Muscle layer of duodenum (tissue), 2 donors: ENCODE measurements at regions not wholly inside any gene's neighbourhood (a gene's known extent, or its start where the extent isn't known, plus 50 kb on each side); places are given as distances from the start of the nearest gene placed in this dataset.

ENCODE experiments used
- H3K27ac ChIP-seq: one replicate; pipeline ENCODE4 v1.7.0; 2013; ENCODE audit warnings: mild to moderate bottlenecking, low read length
- H3K27me3 ChIP-seq: one replicate; pipeline ENCODE4 v1.7.0; 2013; ENCODE audit warnings: low read depth, mild to moderate bottlenecking, control low read depth, low read length
- H3K36me3 ChIP-seq, 2 donors: one replicate each; pipeline ENCODE4 v1.7.0; 2013; ENCODE audit warnings: low read length in 2 of 2, control low read depth in 1 of 2, mild to moderate bottlenecking in 1 of 2; ENCODE audit not compliant: insufficient read depth in 2 of 2, control insufficient read depth in 1 of 2
- H3K4me1 ChIP-seq, 2 donors: one replicate each; pipeline ENCODE4 v1.7.0; 2013; ENCODE audit warnings: low read length in 2 of 2, mild to moderate bottlenecking in 2 of 2, control low read depth in 1 of 2, moderate library complexity in 1 of 2; ENCODE audit not compliant: insufficient read depth in 2 of 2, control insufficient read depth in 1 of 2
- H3K4me3 ChIP-seq, 2 donors: one replicate each; pipeline ENCODE4 v1.7.0; 2013; ENCODE audit warnings: low read length in 2 of 2, low read depth in 1 of 2, mild to moderate bottlenecking in 1 of 2
- H3K9me3 ChIP-seq, 2 donors: one replicate each; pipeline ENCODE4 v1.7.0; 2013; ENCODE audit warnings: low read length in 2 of 2, control low read depth in 1 of 2, mild to moderate bottlenecking in 1 of 2; ENCODE audit not compliant: control insufficient read depth in 1 of 2
- donor health status: healthy.

DNA sequence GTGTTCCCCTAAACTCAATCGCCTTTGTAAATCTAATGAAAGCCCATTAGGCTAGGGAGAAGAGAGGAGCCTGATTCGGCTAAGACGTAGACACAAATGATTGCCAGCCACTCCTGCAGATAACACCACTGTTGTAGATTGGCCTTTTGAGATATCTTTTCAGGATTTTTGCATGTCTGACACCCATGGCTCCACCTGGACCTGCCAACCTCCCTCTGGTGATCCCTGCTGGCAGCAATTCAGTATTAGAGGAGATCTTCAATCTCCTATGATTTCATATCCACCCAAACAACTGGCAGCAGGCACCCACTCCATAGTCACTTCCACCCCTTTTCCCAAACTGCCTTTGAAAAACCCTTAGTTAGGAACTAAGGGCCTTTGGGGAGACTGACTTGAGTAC, 191.9 kb upstream of the UBL3 start:
- Histone ChIP-seq H3K4me1 (no peaks in the 10 kb centered on the region), H3K36me3 (no peaks in the 10 kb centered on the region), H3K4me3 (no peak overlapping the region), H3K9me3 (no peaks in the 10 kb centered on the region), H3K27me3 (no peaks in the 10 kb centered on the region), H3K27ac (no peak overlapping the region)

DNA sequence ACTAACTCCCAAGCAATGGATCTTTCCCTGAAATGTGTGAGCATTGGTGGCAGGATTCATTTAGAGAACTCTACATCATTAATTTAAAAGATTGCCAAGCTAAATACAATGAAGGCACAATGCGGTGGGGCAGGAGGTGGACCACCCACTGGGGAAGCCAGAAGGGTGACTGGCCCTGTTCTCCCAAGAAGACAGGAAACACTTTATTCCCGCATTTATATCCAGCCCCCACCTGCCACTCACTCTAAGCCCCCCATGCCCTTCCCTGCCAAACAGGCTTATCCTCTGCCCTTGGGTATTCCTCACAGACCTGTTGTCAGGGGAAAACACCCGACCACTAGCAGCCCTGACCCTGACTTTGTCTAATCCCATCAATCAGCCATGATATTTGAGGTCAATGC, 189.1 kb upstream of the UBL3 start:
- Histone ChIP-seq H3K9me3 (no peaks in the 10 kb centered on the region), H3K36me3 (no peaks in the 10 kb centered on the region), H3K27me3 (no peaks in the 10 kb centered on the region), H3K4me3 (no peak overlapping the region), H3K27ac (no peak overlapping the region), H3K4me1 (no peaks in the 10 kb centered on the region)

- H3K27me3 ChIP-seq = no peaks in the 10 kb centered on the region
Measured at GRCh38 chr13:30038884-30039283, 188.5 kb upstream of the UBL3 start.

GRCh38 chr13:30037766-30038165, 187.3 kb upstream of the UBL3 start:
- Histone ChIP-seq H3K4me1 (no peaks in the 10 kb centered on the region), H3K27me3 (no peaks in the 10 kb centered on the region), H3K9me3 (no peaks in the 10 kb centered on the region), H3K27ac (no peak overlapping the region), H3K4me3 (no peak overlapping the region), H3K36me3 (peaks cover 0 to 4% of the 10 kb centered on the region in 2 donors)

More at GRCh38 chr13:30038884-30039283, 188.5 kb upstream of the UBL3 start:
- no peaks in the 10 kb centered on the region for H3K4me1 ChIP-seq
- H3K4me3 ChIP-seq = no peak overlapping the region
- peaks cover 0 to 3% of the 10 kb centered on the region in 2 donors for H3K36me3 ChIP-seq
- H3K27ac ChIP-seq = no peak overlapping the region
- H3K9me3 ChIP-seq = no peaks in the 10 kb centered on the region

DNA sequence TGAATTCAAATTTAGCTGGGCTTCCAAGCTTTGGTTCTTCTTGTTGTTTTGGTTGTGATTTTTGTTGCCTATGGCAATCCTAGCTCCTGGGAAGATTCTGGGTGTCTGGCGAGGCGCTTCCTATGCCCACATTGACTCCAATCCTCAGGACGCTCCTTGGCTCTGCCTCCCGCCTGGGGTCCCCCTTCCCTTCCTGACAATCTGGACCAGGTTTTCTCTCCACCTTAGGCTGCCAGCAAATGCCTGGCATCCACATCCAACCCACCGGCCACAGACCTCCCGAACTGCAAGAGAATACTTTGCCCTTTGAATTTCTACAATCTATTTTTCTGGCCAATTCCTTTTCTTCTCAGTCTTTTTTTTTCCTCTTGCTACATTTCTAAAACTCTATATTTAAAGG, 186.9 kb upstream of the UBL3 start:
- Histone ChIP-seq H3K27me3 (no peaks in the 10 kb centered on the region), H3K36me3 (peaks cover 0 to 4% of the 10 kb centered on the region in 2 donors), H3K4me3 (no peak overlapping the region)

GRCh38 chr13:30034458-30034795, 184.0 kb upstream of the UBL3 start:
- Histone ChIP-seq H3K27me3 (no peaks in the 10 kb centered on the region), H3K4me3 (no peak overlapping the region), H3K9me3 (no peaks in the 10 kb centered on the region), H3K36me3 (peaks cover 0 to 4% of the 10 kb centered on the region in 2 donors), H3K4me1 (no peaks in the 10 kb centered on the region), H3K27ac (no peak overlapping the region)

More for the DNA sequence above, 186.9 kb upstream of the UBL3 start:
- H3K4me1 ChIP-seq = no peaks in the 10 kb centered on the region
- no peaks in the 10 kb centered on the region for H3K9me3 ChIP-seq
- no peak overlapping the region for H3K27ac ChIP-seq

DNA sequence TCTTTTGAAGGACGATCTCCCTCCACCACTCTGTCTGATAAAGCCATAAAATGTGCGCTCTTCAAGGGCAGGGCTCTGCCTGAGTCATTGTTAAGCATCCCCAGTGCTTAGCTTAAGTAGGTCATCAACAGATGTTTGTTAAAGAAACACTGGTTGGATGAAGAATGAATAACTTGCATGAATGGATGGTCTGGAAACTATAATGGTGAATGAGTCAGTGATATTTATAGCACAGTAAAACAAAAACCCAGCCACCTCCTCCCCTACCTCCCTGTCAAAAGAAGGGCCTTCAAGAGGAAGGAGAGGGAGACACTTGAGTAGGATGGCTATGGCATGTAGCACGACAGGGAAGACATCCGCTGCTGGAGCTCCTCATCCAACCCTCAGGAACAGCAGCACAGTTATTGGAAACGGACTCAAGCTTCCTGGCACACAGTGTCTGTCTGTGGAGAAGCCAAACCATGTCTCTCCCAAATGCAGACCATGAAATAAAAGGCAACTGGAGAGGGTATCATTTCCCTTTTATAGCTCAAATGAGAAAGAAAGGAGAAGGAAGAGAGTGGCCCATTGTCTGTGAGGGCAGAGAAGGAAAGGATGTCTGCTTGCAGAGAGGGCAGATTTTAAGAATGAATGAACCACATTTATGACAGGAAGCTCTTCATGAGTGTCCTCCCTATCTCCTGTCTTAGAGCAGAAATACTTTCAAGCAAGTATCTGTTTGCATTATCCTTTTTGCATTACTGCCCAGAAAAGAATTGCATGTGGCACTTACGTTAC, 183.5 kb upstream of the UBL3 start:
- Histone ChIP-seq H3K4me3 (no peak overlapping the region), H3K9me3 (no peaks in the 10 kb centered on the region), H3K36me3 (peaks cover 0 to 4% of the 10 kb centered on the region in 2 donors), H3K4me1 (no peaks in the 10 kb centered on the region), H3K27me3 (no peaks in the 10 kb centered on the region), H3K27ac (no peak overlapping the region)

GRCh38 chr13:30032263-30032662, 181.8 kb upstream of the UBL3 start:
- Histone ChIP-seq H3K4me3 (no peak overlapping the region), H3K27me3 (no peaks in the 10 kb centered on the region), H3K27ac (no peak overlapping the region), H3K36me3 (peaks cover 0 to 4% of the 10 kb centered on the region in 2 donors), H3K4me1 (no peaks in the 10 kb centered on the region), H3K9me3 (no peaks in the 10 kb centered on the region)

- Histone ChIP-seq H3K9me3 (no peaks in the 10 kb centered on the region), H3K27ac (no peak overlapping the region), H3K36me3 (peaks cover 0 to 4% of the 10 kb centered on the region in 2 donors), H3K4me3 (no peak overlapping the region), H3K27me3 (no peaks in the 10 kb centered on the region), H3K4me1 (no peaks in the 10 kb centered on the region)
Measured at GRCh38 chr13:30031488-30031887, 181.1 kb upstream of the UBL3 start.

DNA sequence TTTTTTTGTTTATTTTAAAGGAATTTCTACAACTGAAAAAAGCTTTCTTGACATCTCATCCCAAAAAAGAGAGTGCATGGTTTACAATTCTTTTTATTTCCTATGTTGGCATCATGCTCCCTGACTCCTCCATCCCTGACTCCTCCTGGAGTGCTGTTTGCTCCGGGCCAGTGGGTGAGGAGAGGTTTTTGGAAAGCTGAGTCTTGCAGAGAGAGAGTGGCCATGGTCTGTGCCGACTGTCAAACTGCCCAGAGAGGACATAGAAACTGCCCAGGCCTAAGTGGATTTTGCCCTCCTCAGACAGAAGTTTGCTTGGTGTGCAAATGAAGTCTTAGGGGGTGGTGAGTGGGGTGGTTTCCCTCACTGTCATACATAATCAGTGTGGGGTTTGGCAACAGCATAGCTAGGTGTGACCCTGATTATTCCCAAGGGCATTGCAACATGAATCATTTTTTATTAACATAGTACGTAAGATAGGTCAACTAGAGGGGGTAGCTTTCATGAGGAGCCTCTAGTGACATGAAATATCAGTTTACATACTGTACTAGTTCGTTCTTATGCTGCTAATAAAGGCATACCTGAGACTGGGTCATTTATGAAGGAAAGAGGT, 179.8 kb upstream of the UBL3 start:
- no peak overlapping the region for H3K4me3 ChIP-seq

GRCh38 chr13:30027569-30028455, 177.4 kb upstream of the UBL3 start:
- no peaks in the 10 kb centered on the region for H3K36me3 ChIP-seq
- H3K27me3 ChIP-seq = no peaks in the 10 kb centered on the region
- no peaks in the 10 kb centered on the region for H3K9me3 ChIP-seq
- H3K4me3 ChIP-seq = no peak overlapping the region
- no peak overlapping the region for H3K27ac ChIP-seq
- H3K4me1 ChIP-seq = no peaks in the 10 kb centered on the region

More for the DNA sequence above, 179.8 kb upstream of the UBL3 start:
- no peak overlapping the region for H3K27ac ChIP-seq
- H3K27me3 ChIP-seq = no peaks in the 10 kb centered on the region
- H3K36me3 ChIP-seq = peaks cover 0 to 4% of the 10 kb centered on the region in 2 donors
- no peaks in the 10 kb centered on the region for H3K4me1 ChIP-seq
- H3K9me3 ChIP-seq = no peaks in the 10 kb centered on the region
